Natural killer cell (primary cell): ENCODE measurements at regions not wholly inside any gene's neighbourhood (a gene's known extent, or its start where the extent isn't known, plus 50 kb on each side); places are given as distances from the start of the nearest gene placed in this dataset.

Source experiments
- ATAC-seq, 3 donors: fragments of 150-1000 bp in 2 of 3; fragments of 200-7000 bp in 1 of 3; cut with Tn5 transposase; 1 replicate in 1 of 3; 2 replicates in 2 of 3; pipeline ENCODE4 v1.10.0; 2021; ENCODE audit warnings: mild to moderate bottlenecking in 2 of 3, moderate library complexity in 2 of 3
- DNase-seq, 2 donors: peaks; one replicate each; pipeline versions ENCODE4 v3.0.0 to v3.0.0-alpha.2; 2013 to 2021; ENCODE audit warnings: mixed read lengths in 1 of 2
- H3K27ac ChIP-seq: one replicate; pipeline ENCODE4 v1.5.1; 2013; ENCODE audit warnings: mild to moderate bottlenecking, low read length
- H3K27me3 ChIP-seq: one replicate; pipeline ENCODE4 v1.6.1; 2013; ENCODE audit warnings: low read length; ENCODE audit not compliant: control insufficient read depth, insufficient read depth
- H3K36me3 ChIP-seq: one replicate; pipeline ENCODE4 v1.6.1; 2013; ENCODE audit warnings: low read length; ENCODE audit not compliant: control insufficient read depth, insufficient read depth
- H3K4me1 ChIP-seq: one replicate; pipeline ENCODE4 v1.6.1; 2013; ENCODE audit warnings: low read length; ENCODE audit not compliant: control insufficient read depth, insufficient read depth
- H3K4me3 ChIP-seq: one replicate; pipeline ENCODE4 v1.5.1; 2013; ENCODE audit warnings: low read length
- H3K9me3 ChIP-seq: one replicate; pipeline ENCODE4 v1.6.1; 2013; ENCODE audit warnings: low read length; ENCODE audit not compliant: control insufficient read depth, insufficient read depth
- H3K27ac Mint-ChIP-seq, 2 donors: one replicate each; pipeline ENCODE4 v1.8.0; 2022; ENCODE audit warnings: mild to moderate bottlenecking in 2 of 2, mixed read lengths in 2 of 2, moderate library complexity in 1 of 2
- H3K27me3 Mint-ChIP-seq, 2 donors: one replicate each; pipeline ENCODE4 v1.8.0; 2022; ENCODE audit warnings: low read depth in 2 of 2, mixed read lengths in 2 of 2
- H3K36me3 Mint-ChIP-seq: one replicate; pipeline ENCODE4 v1.8.0; 2022; ENCODE audit warnings: mixed read lengths
- H3K4me1 Mint-ChIP-seq, 2 donors: one replicate each; pipeline ENCODE4 v1.8.0; 2022; ENCODE audit warnings: mixed read lengths in 2 of 2
- H3K4me3 Mint-ChIP-seq: one replicate; pipeline ENCODE4 v1.8.0; 2022; ENCODE audit warnings: mild to moderate bottlenecking, moderate library complexity, mixed read lengths
- H3K9me3 Mint-ChIP-seq, 2 donors: one replicate each; pipeline ENCODE4 v1.8.0; 2022; ENCODE audit warnings: mixed read lengths in 2 of 2
- CTCF ChIP-seq: fragments of 200-600 bp; IDR thresholded peaks from one replicate; pipeline ENCODE4 v1.8.0; 2022; ENCODE audit warnings: antibody characterized with exemption
- WGBS: methylation state at CpG from one replicate; pipeline ENCODE4 v1.1.7; 2013; ENCODE audit warnings: missing lambda C conversion rate; ENCODE audit not compliant: insufficient coverage; 5-methylcytosine and 5-hydroxymethylcytosine counted together
- intact Hi-C: fragments of 100-400 bp; cut with micrococcal nuclease; formaldehyde crosslinking; loops from one replicate; pipeline ENCODE4 v1.14.2; 2022

GRCh38 chr12:113684908-113685782 is 213.5 kb upstream of the LHX5 start:
- Mint-ChIP-seq H3K27me3 (peaks cover 0 to 11% of the 10 kb centered on the region in 2 donors), H3K4me3 (no peak overlapping the region), H3K4me1 (no peaks in the 10 kb centered on the region), H3K36me3 (no peaks in the 10 kb centered on the region), H3K9me3 (no peaks in the 10 kb centered on the region), H3K27ac (no peak overlapping the region)
- Histone ChIP-seq H3K9me3 (no peaks in the 10 kb centered on the region), H3K27me3 (no peaks in the 10 kb centered on the region), H3K4me1 (no peaks in the 10 kb centered on the region), H3K36me3 (no peaks in the 10 kb centered on the region), H3K27ac (no peak overlapping the region), H3K4me3 (no peak overlapping the region)
- no peak for DNase-seq
- ATAC-seq, result no peak
- intact Hi-C loops, result no loop called here
- 76% methylated on average over 20 of the region's 20 CpGs for WGBS
- no peak for TF ChIP-seq CTCF

GRCh38 chr12:113684053-113684907 is 212.6 kb upstream of the LHX5 start:
- Mint-ChIP-seq H3K4me3 (no peak overlapping the region), H3K27me3 (peaks cover 0 to 11% of the 10 kb centered on the region in 2 donors), H3K4me1 (no peaks in the 10 kb centered on the region), H3K36me3 (no peaks in the 10 kb centered on the region), H3K27ac (no peak overlapping the region), H3K9me3 (no peaks in the 10 kb centered on the region)
- Histone ChIP-seq H3K36me3 (no peaks in the 10 kb centered on the region), H3K27ac (no peak overlapping the region), H3K9me3 (no peaks in the 10 kb centered on the region), H3K4me1 (no peaks in the 10 kb centered on the region), H3K27me3 (no peaks in the 10 kb centered on the region), H3K4me3 (no peak overlapping the region)
- no peak for TF ChIP-seq CTCF
- DNase-seq, result no peak
- intact Hi-C loops, result no loop called here
- WGBS, result 68% methylated on average over 13 of the region's 13 CpGs
- ATAC-seq, result no peak

GRCh38 chr12:113683574-113683973 is 211.9 kb upstream of the LHX5 start:
- no peak for ATAC-seq
- no peak overlapping the region for H3K27ac ChIP-seq
- no peaks in the 10 kb centered on the region for H3K27me3 ChIP-seq
- no peak for TF ChIP-seq CTCF
- H3K4me3 ChIP-seq, result no peak overlapping the region
- intact Hi-C loops, result no loop called here
- WGBS, result 46% methylated on average over 7 of the region's 7 CpGs
- H3K4me1 ChIP-seq, result no peaks in the 10 kb centered on the region
- Mint-ChIP-seq H3K4me3 (no peak overlapping the region), H3K27me3 (peaks cover 0 to 11% of the 10 kb centered on the region in 2 donors), H3K27ac (no peak overlapping the region), H3K36me3 (no peaks in the 10 kb centered on the region), H3K9me3 (no peaks in the 10 kb centered on the region), H3K4me1 (no peaks in the 10 kb centered on the region)
- H3K9me3 ChIP-seq, result no peaks in the 10 kb centered on the region
- DNase-seq, result no peak
- no peaks in the 10 kb centered on the region for H3K36me3 ChIP-seq
